Brain microvascular endothelial cell (primary cell): ENCODE measurements at regions not wholly inside any gene's neighbourhood (a gene's known extent, or its start where the extent isn't known, plus 50 kb on each side); places are given as distances from the start of the nearest gene placed in this dataset.
A peak's percentile ranks its signal among the peaks of the same experiment; 100 is the strongest.
"Not testable (repeated sequence)": the region's sequence is repeated elsewhere in the genome, so short reads cannot be mapped to it uniquely, and the experiment has no call there.

Source experiments
- DNase-seq: peaks from one replicate; pipeline ENCODE4 v3.0.0-alpha.2; 2020
- H3K27ac ChIP-seq: fragments of 250-450 bp; sonication (Bioruptor Pico); 2 replicates; pipeline ENCODE4 v1.5.1; 2020; ENCODE audit warnings: mild to moderate bottlenecking, moderate library complexity
- H3K27me3 ChIP-seq: fragments of 250-450 bp; sonication (Bioruptor Pico); replicated peaks from 2 replicates; pipeline ENCODE4 v1.5.1; 2020; ENCODE audit warnings: mild to moderate bottlenecking
- H3K36me3 ChIP-seq: fragments of 250-450 bp; sonication (Bioruptor Pico); replicated peaks from 2 replicates; pipeline ENCODE4 v1.5.1; 2020; ENCODE audit warnings: mild to moderate bottlenecking
- H3K4me3 ChIP-seq: 2 replicates; pipeline ENCODE4 v1.5.1; 2011; ENCODE audit warnings: low read depth, mild to moderate bottlenecking, control low read depth, low read length, moderate library complexity
- CTCF ChIP-seq: IDR thresholded peaks from 2 replicates; pipeline ENCODE4 v1.5.1; 2011; ENCODE audit warnings: low read depth, mild to moderate bottlenecking, moderate library complexity, low read length, control low read depth, inconsistent platforms; ENCODE audit errors: missing control alignments
- in situ Hi-C: cut with HindIII; loops from 2 replicates; pipeline ENCODE4 v1.10.0; 2017; ENCODE audit warnings: low sequenced_read_pairs, low pct_ligation_motif_present

- no peaks in the 10 kb centered on the region for H3K27me3 ChIP-seq
- H3K36me3 ChIP-seq, result no peaks in the 10 kb centered on the region
- in situ Hi-C loops, result no loop called here
- TF ChIP-seq CTCF, result no peak
- H3K4me3 ChIP-seq, result no peak overlapping the region
- DNase-seq, result no peak
- no peak overlapping the region for H3K27ac ChIP-seq
Measured at GRCh38 chrX:28170713-28171112, 189.5 kb upstream of the DCAF8L1 start.

GRCh38 chrX:28158019-28158777 is 176.9 kb upstream of the DCAF8L1 start:
- no peak for DNase-seq
- in situ Hi-C loops, result no loop called here
- Histone ChIP-seq H3K36me3 (no peaks in the 10 kb centered on the region), H3K27ac (no peak overlapping the region), H3K4me3 (no peak overlapping the region), H3K27me3 (no peaks in the 10 kb centered on the region)
- TF ChIP-seq CTCF, result no peak

GRCh38 chrX:28152263-28152662 is 171.0 kb upstream of the DCAF8L1 start:
- H3K27ac ChIP-seq, DNase-seq, in situ Hi-C loops, H3K36me3 ChIP-seq, H3K4me3 ChIP-seq, H3K27me3 ChIP-seq: not testable (repeated sequence)

- in situ Hi-C loops, result no loop called here
- no peak for TF ChIP-seq CTCF
- Histone ChIP-seq H3K4me3 (no peak overlapping the region), H3K36me3 (no peaks in the 10 kb centered on the region), H3K27ac (peak overlapping the region; percentile 6), H3K27me3 (no peaks in the 10 kb centered on the region)
- DNase-seq, result peak; percentile 30
Measured at GRCh38 chrX:28135378-28136047, 154.3 kb upstream of the DCAF8L1 start.

GRCh38 chrX:28133763-28134162 is 152.5 kb upstream of the DCAF8L1 start:
- TF ChIP-seq CTCF, result no peak
- H3K27me3 ChIP-seq, result no peaks in the 10 kb centered on the region
- in situ Hi-C loops, result no loop called here
- no peaks in the 10 kb centered on the region for H3K36me3 ChIP-seq
- no peak overlapping the region for H3K27ac ChIP-seq
- H3K4me3 ChIP-seq, result no peak overlapping the region
- no peak for DNase-seq

GRCh38 chrX:28127662-28128061 is 146.4 kb upstream of the DCAF8L1 start:
- H3K4me3 ChIP-seq, result no peak overlapping the region
- no peaks in the 10 kb centered on the region for H3K27me3 ChIP-seq
- no peak for TF ChIP-seq CTCF
- no peak for DNase-seq
- in situ Hi-C loops, result no loop called here
- H3K27ac ChIP-seq, result no peak overlapping the region
- no peaks in the 10 kb centered on the region for H3K36me3 ChIP-seq
